Endodermal cell (in vitro differentiated cells): ENCODE measurements at regions not wholly inside any gene's neighbourhood (a gene's known extent, or its start where the extent isn't known, plus 50 kb on each side); places are given as distances from the start of the nearest gene placed in this dataset.

ENCODE experiments used
- DNase-seq: peaks from one replicate; pipeline ENCODE4 v3.0.0-alpha.2; 2017
- H3K27ac ChIP-seq: 2 replicates; pipeline ENCODE4 v1.5.1; 2013; ENCODE audit warnings: mild to moderate bottlenecking, low read depth, low read length, moderate library complexity
- H3K27me3 ChIP-seq: 2 replicates; pipeline ENCODE4 v1.6.1; 2013; ENCODE audit warnings: mild to moderate bottlenecking, low read length, moderate library complexity; ENCODE audit not compliant: insufficient read depth, control insufficient read depth, poor library complexity, severe bottlenecking
- H3K36me3 ChIP-seq: 2 replicates; pipeline ENCODE4 v1.7.0; 2013; ENCODE audit warnings: mild to moderate bottlenecking, low read length, moderate library complexity; ENCODE audit not compliant: control insufficient read depth, insufficient read depth
- H3K4me1 ChIP-seq: one replicate; pipeline ENCODE4 v1.7.0; 2013; ENCODE audit warnings: low read length; ENCODE audit not compliant: control insufficient read depth, insufficient read depth
- H3K4me3 ChIP-seq: 2 replicates; pipeline ENCODE4 v1.5.1; 2013; ENCODE audit warnings: mild to moderate bottlenecking, low read length, moderate library complexity
- H3K9ac ChIP-seq: 2 replicates; pipeline ENCODE4 v1.6.1; 2013; ENCODE audit warnings: mild to moderate bottlenecking, low read length, moderate library complexity; ENCODE audit not compliant: poor library complexity, severe bottlenecking; ENCODE audit errors: extremely low read depth
- H3K9me3 ChIP-seq: 2 replicates; pipeline ENCODE4 v1.6.1; 2013; ENCODE audit warnings: mild to moderate bottlenecking, low read length, moderate library complexity; ENCODE audit not compliant: control insufficient read depth
- H3K27ac Mint-ChIP-seq: 2 replicates; pipeline ENCODE4 v1.8.0; 2020; ENCODE audit warnings: mixed read lengths
- H3K27me3 Mint-ChIP-seq: 2 replicates; pipeline ENCODE4 v1.8.0; 2021; ENCODE audit warnings: mild to moderate bottlenecking, mixed read lengths; ENCODE audit not compliant: insufficient read depth
- H3K36me3 Mint-ChIP-seq: 2 replicates; pipeline ENCODE4 v1.8.0; 2020; ENCODE audit warnings: low read depth, mixed read lengths
- H3K4me1 Mint-ChIP-seq: 2 replicates; pipeline ENCODE4 v1.8.0; 2020; ENCODE audit warnings: mixed read lengths
- H3K4me3 Mint-ChIP-seq: 2 replicates; pipeline ENCODE4 v1.8.0; 2020; ENCODE audit warnings: mild to moderate bottlenecking, moderate library complexity, mixed read lengths
- H3K9me3 Mint-ChIP-seq: 2 replicates; pipeline ENCODE4 v1.8.0; 2020; ENCODE audit warnings: mild to moderate bottlenecking, mixed read lengths
- CTCF ChIP-seq: fragments of 200-600 bp; sonication (generic); conservative IDR thresholded peaks from 2 replicates; pipeline ENCODE4 v1.5.0; 2021; ENCODE audit warnings: antibody characterized with exemption, mild to moderate bottlenecking
- WGBS, 2 experiments: methylation state at CpG; one replicate each; pipeline versions ENCODE4 v1.1.5 to v1.1.7; 2013; ENCODE audit warnings: missing lambda C conversion rate in 2 of 2, mixed read lengths in 1 of 2; ENCODE audit not compliant: insufficient coverage in 1 of 2, insufficient read length in 1 of 2; 5-methylcytosine and 5-hydroxymethylcytosine counted together

DNA sequence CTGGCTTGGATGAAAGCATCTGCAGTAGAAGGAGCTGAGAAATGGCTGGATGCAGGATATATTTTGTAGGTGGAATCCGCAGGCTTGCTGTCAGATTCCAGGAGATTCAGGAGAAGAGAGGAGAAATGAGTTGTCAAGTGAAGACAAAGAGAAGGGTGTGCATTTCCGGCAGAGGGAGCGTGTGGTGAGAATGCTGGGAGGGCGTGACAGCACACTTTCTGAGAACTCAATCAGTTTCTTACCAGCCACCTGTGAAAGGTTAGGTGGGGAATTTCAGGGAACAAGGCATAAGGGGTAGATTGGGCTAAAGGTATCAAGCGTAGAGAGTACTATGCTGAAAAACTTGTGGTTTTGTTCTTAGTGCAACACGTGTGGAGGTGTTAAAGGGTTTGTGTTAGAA, 199.3 kb upstream of the ANKH start:
- H3K9me3 Mint-ChIP-seq, result no peaks in the 10 kb centered on the region
- no peak overlapping the region for H3K4me3 Mint-ChIP-seq
- no peaks in the 10 kb centered on the region for H3K27me3 Mint-ChIP-seq
- no peaks in the 10 kb centered on the region for H3K4me1 Mint-ChIP-seq
- H3K4me3 ChIP-seq, result no peak overlapping the region
- DNase-seq, result no peak
- WGBS, 2 experiments, result 87 to 92% methylated on average over 4 to 6 of the region's 6 CpGs
- H3K9ac ChIP-seq, result no peak overlapping the region
- no peak overlapping the region for H3K27ac Mint-ChIP-seq
- H3K27ac ChIP-seq, result no peak overlapping the region
- H3K27me3 ChIP-seq, result no peaks in the 10 kb centered on the region
- no peaks in the 10 kb centered on the region for H3K4me1 ChIP-seq
- no peak for TF ChIP-seq CTCF
- H3K36me3 ChIP-seq, result no peaks in the 10 kb centered on the region
- no peaks in the 10 kb centered on the region for H3K9me3 ChIP-seq
- no peaks in the 10 kb centered on the region for H3K36me3 Mint-ChIP-seq

DNA sequence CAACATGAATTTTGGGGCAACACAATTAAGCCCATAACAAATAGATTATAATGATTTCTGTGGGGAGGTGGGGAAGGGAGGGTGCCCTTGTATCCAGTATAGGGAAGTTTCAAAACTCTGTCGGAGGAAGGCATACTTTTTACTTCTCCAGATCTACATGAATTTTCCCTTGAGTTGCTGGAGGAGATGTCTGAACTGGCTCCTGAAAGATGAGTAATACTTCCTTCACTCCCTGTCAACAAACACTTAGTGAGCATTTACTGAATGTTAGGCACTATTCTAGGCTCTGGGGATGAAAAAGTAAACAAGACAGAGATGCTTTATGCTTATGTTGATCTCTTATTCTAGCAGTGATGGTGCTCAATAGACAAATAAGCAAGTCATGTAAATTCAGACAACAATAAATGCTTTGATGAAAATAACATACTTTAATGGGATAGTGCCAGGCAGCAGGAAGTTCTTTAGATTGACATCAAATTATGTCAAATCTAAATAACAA, 197.9 kb upstream of the ANKH start:
- Mint-ChIP-seq H3K27ac (no peak overlapping the region), H3K9me3 (no peaks in the 10 kb centered on the region), H3K4me1 (no peaks in the 10 kb centered on the region), H3K36me3 (no peaks in the 10 kb centered on the region), H3K27me3 (no peaks in the 10 kb centered on the region), H3K4me3 (no peak overlapping the region)
- Histone ChIP-seq H3K27me3 (no peaks in the 10 kb centered on the region), H3K36me3 (no peaks in the 10 kb centered on the region), H3K4me1 (no peaks in the 10 kb centered on the region), H3K9ac (no peak overlapping the region), H3K27ac (no peak overlapping the region), H3K4me3 (no peak overlapping the region), H3K9me3 (no peaks in the 10 kb centered on the region)
- 100% methylated on average over 1 of the region's 1 CpG; no CpG with 5 or more reads in 1 of the 2 experiments for WGBS, 2 experiments
- TF ChIP-seq CTCF, result no peak
- DNase-seq, result no peak

DNA sequence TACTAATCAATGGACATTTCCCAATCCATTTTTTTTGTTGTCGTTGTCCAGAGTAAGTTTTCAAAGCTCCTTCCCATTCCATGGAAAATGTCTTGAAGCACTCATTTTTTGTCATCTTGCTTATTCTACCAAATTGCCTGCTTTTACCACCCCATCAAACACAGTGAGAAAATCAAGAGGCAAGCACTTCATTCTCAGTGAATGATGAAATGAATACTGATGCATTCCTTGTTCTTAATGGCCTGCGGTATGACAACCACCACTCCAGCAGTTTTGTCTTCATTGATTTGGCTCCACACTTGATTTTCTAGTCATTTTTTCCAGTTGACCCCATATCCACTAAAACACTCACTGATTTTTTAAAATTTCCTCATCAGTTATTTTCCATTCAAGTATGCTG, 193.5 kb upstream of the ANKH start:
- Mint-ChIP-seq H3K27ac (no peak overlapping the region), H3K36me3 (no peaks in the 10 kb centered on the region), H3K27me3 (no peaks in the 10 kb centered on the region), H3K9me3 (no peaks in the 10 kb centered on the region), H3K4me3 (no peak overlapping the region), H3K4me1 (no peaks in the 10 kb centered on the region)
- no peaks in the 10 kb centered on the region for H3K36me3 ChIP-seq
- no peak for TF ChIP-seq CTCF
- H3K4me3 ChIP-seq, result no peak overlapping the region
- no peak for DNase-seq
- no peak overlapping the region for H3K9ac ChIP-seq
- no peaks in the 10 kb centered on the region for H3K9me3 ChIP-seq
- 82 to 95% methylated on average over 2 of the region's 2 CpGs for WGBS, 2 experiments
- H3K27ac ChIP-seq, result no peak overlapping the region
- H3K27me3 ChIP-seq, result no peaks in the 10 kb centered on the region
- H3K4me1 ChIP-seq, result no peaks in the 10 kb centered on the region
